IMR-90 (cell line): ENCODE measurements at regions not wholly inside any gene's neighbourhood (a gene's known extent, or its start where the extent isn't known, plus 50 kb on each side); places are given as distances from the start of the nearest gene placed in this dataset.

Experiments
- ATAC-seq: fragments of 200-7000 bp; cut with Tn5 transposase; 2 replicates; pipeline ENCODE4 v1.9.1; 2020; ENCODE audit warnings: low read depth, mild to moderate bottlenecking, moderate library complexity
- BruUV-seq: library from RNA; stranded (reverse); fragments of 400-500 nt; replicated peaks from 2 replicates; lab custom pipeline; 2021; lab: Mats Ljungman, UMichigan
- CTCF ChIA-PET: fragments of 300-600 bp; formaldehyde crosslinking; extraction: SDS; loops from one replicate; lab custom pipeline; 2021; ENCODE audit warnings: antibody characterized with exemption; lab: Yijun Ruan, JAX
- POLR2A ChIA-PET: fragments of 300-600 bp; sonication (Branson Sonifier 250); formaldehyde crosslinking; loops from one replicate; lab custom pipeline; 2022; ENCODE audit warnings: antibody characterized with exemption; ENCODE audit not compliant: unreplicated experiment; lab: Charles Lee
- DNase-seq: peaks from one replicate; pipeline ENCODE4 v3.0.0; 2013
- H2AFZ ChIP-seq: replicated peaks from 2 replicates; pipeline ENCODE3; 2013; ENCODE audit warnings: low read length, mild to moderate bottlenecking; ENCODE audit not compliant: poor library complexity
- H2AK5ac ChIP-seq: 2 replicates; pipeline ENCODE4 v1.6.1; 2013; ENCODE audit warnings: low read depth, low read length, inconsistent platforms
- H2AK9ac ChIP-seq: replicated peaks from 2 replicates; pipeline ENCODE3; 2013; ENCODE audit warnings: mild to moderate bottlenecking, low read depth, low read length, moderate library complexity; ENCODE audit not compliant: poor library complexity
- H2BK120ac ChIP-seq: 2 replicates; pipeline ENCODE4 v1.6.1; 2013; ENCODE audit warnings: low read depth, low read length, inconsistent platforms
- H2BK15ac ChIP-seq: 3 replicates; pipeline ENCODE4 v1.6.1; 2013; ENCODE audit warnings: low read depth, low read length, inconsistent platforms
- H2BK20ac ChIP-seq: 2 replicates; pipeline ENCODE4 v1.6.1; 2013; ENCODE audit warnings: low read depth, mild to moderate bottlenecking, inconsistent platforms, low read length, moderate library complexity
- H2BK5ac ChIP-seq: 2 replicates; pipeline ENCODE4 v1.6.1; 2013; ENCODE audit warnings: mild to moderate bottlenecking, low read depth, low read length, inconsistent platforms; ENCODE audit not compliant: poor library complexity, severe bottlenecking
- H3K14ac ChIP-seq: replicated peaks from 2 replicates; pipeline ENCODE4 v1.6.1; 2013; ENCODE audit warnings: low read depth, low read length, inconsistent platforms
- H3K18ac ChIP-seq: 2 replicates; pipeline ENCODE4 v1.6.1; 2013; ENCODE audit warnings: low read depth, low read length, control low read depth
- H3K23ac ChIP-seq: 2 replicates; pipeline ENCODE4 v1.6.1; 2013; ENCODE audit warnings: low read depth, low read length, inconsistent platforms
- H3K27ac ChIP-seq: 2 replicates; pipeline ENCODE4 v1.5.1; 2013; ENCODE audit warnings: mild to moderate bottlenecking, control low read depth, low read length; ENCODE audit not compliant: insufficient read depth
- H3K27me3 ChIP-seq: 2 replicates; pipeline ENCODE4 v1.6.1; 2013; ENCODE audit warnings: low read length; ENCODE audit not compliant: control insufficient read depth, insufficient read depth
- H3K36me3 ChIP-seq: 2 replicates; pipeline ENCODE4 v1.6.1; 2013; ENCODE audit warnings: low read length, mixed read lengths; ENCODE audit not compliant: control insufficient read depth, insufficient read depth
- H3K4ac ChIP-seq: 2 replicates; pipeline ENCODE4 v1.6.1; 2013; ENCODE audit warnings: low read depth, low read length, inconsistent platforms
- H3K4me1 ChIP-seq: 2 replicates; pipeline ENCODE4 v1.6.1; 2013; ENCODE audit warnings: low read length, mixed read lengths; ENCODE audit not compliant: control insufficient read depth, insufficient read depth
- H3K4me2 ChIP-seq: 2 replicates; pipeline ENCODE4 v1.6.1; 2013; ENCODE audit warnings: low read depth, mild to moderate bottlenecking, control low read depth, low read length, moderate library complexity
- H3K4me3 ChIP-seq: 2 replicates; pipeline ENCODE4 v1.5.1; 2013; ENCODE audit warnings: low read depth, mild to moderate bottlenecking, control low read depth, low read length, moderate library complexity; ENCODE audit not compliant: insufficient read depth
- H3K56ac ChIP-seq: 2 replicates; pipeline ENCODE4 v1.6.1; 2013; ENCODE audit warnings: low read length, inconsistent platforms; ENCODE audit not compliant: insufficient read depth; ENCODE audit errors: extremely low read depth
- H3K79me1 ChIP-seq, 2 experiments: 2 replicates each; pipeline ENCODE4 v1.6.1; 2013; ENCODE audit warnings: low read length in 2 of 2, inconsistent platforms in 1 of 2, low read depth in 1 of 2
- H3K9ac ChIP-seq: 2 replicates; pipeline ENCODE4 v1.6.1; 2013; ENCODE audit warnings: low read depth, low read length, control low read depth
- H3K9me1 ChIP-seq: 2 replicates; pipeline ENCODE4 v1.6.1; 2013; ENCODE audit warnings: low read length, inconsistent platforms; ENCODE audit not compliant: insufficient read depth
- H3K9me3 ChIP-seq: 2 replicates; pipeline ENCODE4 v1.6.1; 2013; ENCODE audit warnings: low read length; ENCODE audit not compliant: control insufficient read depth, insufficient read depth
- H4K20me1 ChIP-seq: 2 replicates; pipeline ENCODE4 v1.6.1; 2013; ENCODE audit warnings: low read length, inconsistent platforms; ENCODE audit not compliant: insufficient read depth
- H4K5ac ChIP-seq: 2 replicates; pipeline ENCODE4 v1.6.1; 2013; ENCODE audit warnings: mild to moderate bottlenecking, low read depth, low read length, control low read depth
- H4K8ac ChIP-seq, 2 experiments: 2 replicates each; pipeline ENCODE4 v1.6.1; 2013; ENCODE audit warnings: low read depth in 2 of 2, low read length in 2 of 2, control low read depth in 1 of 2, inconsistent platforms in 1 of 2
- H4K91ac ChIP-seq: 2 replicates; pipeline ENCODE4 v1.6.1; 2013; ENCODE audit warnings: low read depth, low read length, inconsistent platforms; ENCODE audit not compliant: insufficient read depth
- CEBPB ChIP-seq: IDR thresholded peaks from 2 replicates; pipeline ENCODE4 v1.6.1; 2012; ENCODE audit warnings: low read depth, low read length, improper control_type of control experiment
- FOS ChIP-seq: fragments of 150-350 bp; IDR thresholded peaks from 2 replicates; pipeline ENCODE4 v1.6.1; 2016; ENCODE audit warnings: low read depth, low read length
- MAZ ChIP-seq: IDR thresholded peaks from 2 replicates; pipeline ENCODE4 v1.6.1; 2012; ENCODE audit warnings: low read depth, mild to moderate bottlenecking, low read length, improper control_type of control experiment, moderate library complexity, borderline replicate concordance
- NFE2L2 ChIP-seq: fragments of 150-350 bp; IDR thresholded peaks from 2 replicates; pipeline ENCODE4 v1.6.1; 2016; ENCODE audit warnings: low read depth, mild to moderate bottlenecking, low read length
- RAD21 ChIP-seq: IDR thresholded peaks from 2 replicates; pipeline ENCODE4 v1.6.1; 2012; ENCODE audit warnings: low read length, improper control_type of control experiment
- RFX5 ChIP-seq: IDR thresholded peaks from 2 replicates; pipeline ENCODE4 v1.8.0; 2012; ENCODE audit warnings: low read depth, mild to moderate bottlenecking, low read length, moderate library complexity
- SMC3 ChIP-seq: fragments of 150-350 bp; IDR thresholded peaks from 2 replicates; pipeline ENCODE4 v1.6.1; 2016; ENCODE audit warnings: low read depth, mild to moderate bottlenecking, antibody characterized with exemption, low read length, moderate library complexity
- USF2 ChIP-seq: fragments of 150-350 bp; IDR thresholded peaks from 2 replicates; pipeline ENCODE4 v1.6.1; 2017; ENCODE audit warnings: mild to moderate bottlenecking, antibody characterized with exemption, low read length, low read depth
- WGBS, 2 experiments: methylation state at CpG; one replicate each; pipeline versions ENCODE4 v1.1.5 to v1.1.7; 2013; ENCODE audit warnings: missing lambda C conversion rate in 2 of 2; ENCODE audit not compliant: insufficient read length in 1 of 2; ENCODE audit errors: extremely low coverage in 2 of 2; 5-methylcytosine and 5-hydroxymethylcytosine counted together
- dilution Hi-C: fragments of 300-500 bp; cut with HindIII; formaldehyde crosslinking; loops from one replicate; pipeline ENCODE4 v1.14.3; 2018; ENCODE audit warnings: low sequenced_read_pairs; ENCODE audit not compliant: unreplicated experiment
- in situ Hi-C: fragments of 300-500 bp; cut with MboI; formaldehyde crosslinking; loops from 3 replicates; pipeline ENCODE4 v1.14.3; 2019; ENCODE audit warnings: low sequenced_read_pairs, inconsistent platforms, mixed read lengths
- intact Hi-C: fragments of 100-400 bp; cut with micrococcal nuclease; formaldehyde crosslinking; loops from 2 replicates; pipeline ENCODE4 v1.10.0; 2022

- H3K36me3 ChIP-seq = no peaks in the 10 kb centered on the region
- H2BK120ac ChIP-seq = no peak overlapping the region
- H2AK5ac ChIP-seq = 0 out of 2 replicates have a peak overlapping the region, but pooled peaks have one; percentile 8
- H2AK9ac ChIP-seq = no peak overlapping the region
- no peaks in the 10 kb centered on the region; the same call in 1 of the 2 replicates for H3K9me1 ChIP-seq
- DNase-seq (no peak), ATAC-seq (no peak)
- no peak overlapping the region for H4K5ac ChIP-seq
- intact Hi-C loops (loop anchor here (10.0 kb wide), 4 partner anchors 169 to 729 kb away; partner anchors contain the start of gene KATNAL1), in situ Hi-C loops (loop anchor here (10.0 to 25.0 kb wide), 3 partner anchors 309 to 902 kb away; no protein-coding TSS in a partner anchor), dilution Hi-C loops (no loop called here)
- H2BK15ac ChIP-seq = no peak overlapping the region
- no peak overlapping the region for H4K91ac ChIP-seq
- POLR2A ChIA-PET = no interaction called here
- no peak overlapping the region for H3K23ac ChIP-seq
- peaks cover 10% of the 10 kb centered on the region for H3K4me1 ChIP-seq
- H3K18ac ChIP-seq = no peak overlapping the region
- H4K20me1 ChIP-seq = no peaks in the 10 kb centered on the region
- no peak overlapping the region for H2BK20ac ChIP-seq
- no peak overlapping the region for H4K8ac ChIP-seq
- no peak overlapping the region for H3K56ac ChIP-seq
- H3K79me1 ChIP-seq = no peaks in the 10 kb centered on the region
- 83% methylated on average over 3 of the region's 7 CpGs; no CpG with 5 or more reads in 1 of the 2 experiments for WGBS, 2 experiments
- H3K27me3 ChIP-seq = 0 out of 2 replicates have a peak, but pooled peaks cover 2% of the 10 kb centered on the region
- CTCF ChIA-PET = interaction anchor here (1.6 kb wide), 1 partner anchor 10 kb away, joined by 4 read pairs; no protein-coding TSS in a partner anchor
- BruUV-seq = no TSS peak
- no peak overlapping the region for H3K4me2 ChIP-seq
- H3K4ac ChIP-seq = no peak overlapping the region
- no peak overlapping the region for H2AFZ ChIP-seq
- no peak overlapping the region for H2BK5ac ChIP-seq
- H3K14ac ChIP-seq = no peak overlapping the region
- no peak overlapping the region for H3K4me3 ChIP-seq
- no peak overlapping the region for H3K27ac ChIP-seq
- no peaks in the 10 kb centered on the region for H3K9me3 ChIP-seq
- TF ChIP-seq SMC3 = no peak
- TF ChIP-seq FOS = no peak
- no peak for TF ChIP-seq USF2
- TF ChIP-seq RFX5 = no peak
- TF ChIP-seq NFE2L2 = no peak
- no peak for TF ChIP-seq MAZ
- TF ChIP-seq CEBPB = no peak
- no peak for TF ChIP-seq RAD21
- H3K9ac ChIP-seq = no peak overlapping the region
Observed at GRCh38 chr13:30135351-30135750, 172.0 kb downstream of the KATNAL1 start.
